RWPE1 (cell line): ENCODE measurements at regions not wholly inside any gene's neighbourhood (a gene's known extent, or its start where the extent isn't known, plus 50 kb on each side); places are given as distances from the start of the nearest gene placed in this dataset.
A peak's percentile ranks its signal among the peaks of the same experiment; 100 is the strongest.

Source experiments
- CTCF ChIA-PET: fragments of 350-600 bp; sonication (Branson Sonifier 250); formaldehyde crosslinking; extraction: SDS; loops from one replicate; lab custom pipeline; 2021; lab: Yijun Ruan, JAX
- POLR2A ChIA-PET: fragments of 400-600 bp; formaldehyde crosslinking; extraction: SDS; loops from one replicate; lab custom pipeline; 2020; ENCODE audit warnings: antibody characterized with exemption; ENCODE audit not compliant: low non-redundant PET; lab: Yijun Ruan, JAX
- DNase-seq: peaks from one replicate; pipeline ENCODE4 v3.0.0; 2012; ENCODE audit warnings: low spot score
- H3K27ac ChIP-seq: fragments of 450-650 bp; 2 replicates; pipeline ENCODE4 v1.5.1; 2017
- TF ChIP-seq, protein P1 (sequence below): fragments of 450-650 bp; conservative IDR thresholded peaks from 2 replicates; pipeline ENCODE4 v1.5.1; 2017; ENCODE audit warnings: low read depth, mild to moderate bottlenecking

DNA sequence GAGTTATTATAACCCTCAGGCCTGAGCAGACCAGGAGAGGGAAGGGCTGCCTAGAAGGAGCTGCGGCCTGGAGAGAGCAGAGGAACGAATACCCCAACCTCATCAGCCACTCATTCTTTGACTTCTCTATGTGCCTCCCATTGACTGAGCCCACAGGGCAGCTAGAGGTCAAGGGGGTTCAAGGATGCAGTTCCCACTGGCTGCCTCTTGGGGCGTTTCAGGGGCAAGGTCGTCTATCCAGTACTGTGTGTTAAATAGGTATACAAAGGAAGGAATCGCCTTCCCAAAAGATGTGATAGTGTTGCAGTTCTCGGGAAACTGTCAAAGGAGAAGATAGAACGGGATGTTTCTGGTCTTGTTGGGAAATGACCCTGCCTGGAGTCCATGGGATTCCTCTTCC, 250.6 kb downstream of the PRDM2 start:
- no peak overlapping the region for H3K27ac ChIP-seq
- no peak for DNase-seq
- TF ChIP-seq, protein P1, sequence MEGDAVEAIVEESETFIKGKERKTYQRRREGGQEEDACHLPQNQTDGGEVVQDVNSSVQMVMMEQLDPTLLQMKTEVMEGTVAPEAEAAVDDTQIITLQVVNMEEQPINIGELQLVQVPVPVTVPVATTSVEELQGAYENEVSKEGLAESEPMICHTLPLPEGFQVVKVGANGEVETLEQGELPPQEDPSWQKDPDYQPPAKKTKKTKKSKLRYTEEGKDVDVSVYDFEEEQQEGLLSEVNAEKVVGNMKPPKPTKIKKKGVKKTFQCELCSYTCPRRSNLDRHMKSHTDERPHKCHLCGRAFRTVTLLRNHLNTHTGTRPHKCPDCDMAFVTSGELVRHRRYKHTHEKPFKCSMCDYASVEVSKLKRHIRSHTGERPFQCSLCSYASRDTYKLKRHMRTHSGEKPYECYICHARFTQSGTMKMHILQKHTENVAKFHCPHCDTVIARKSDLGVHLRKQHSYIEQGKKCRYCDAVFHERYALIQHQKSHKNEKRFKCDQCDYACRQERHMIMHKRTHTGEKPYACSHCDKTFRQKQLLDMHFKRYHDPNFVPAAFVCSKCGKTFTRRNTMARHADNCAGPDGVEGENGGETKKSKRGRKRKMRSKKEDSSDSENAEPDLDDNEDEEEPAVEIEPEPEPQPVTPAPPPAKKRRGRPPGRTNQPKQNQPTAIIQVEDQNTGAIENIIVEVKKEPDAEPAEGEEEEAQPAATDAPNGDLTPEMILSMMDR, result no peak
- CTCF ChIA-PET, result no interaction called here
- POLR2A ChIA-PET, result no interaction called here

DNA sequence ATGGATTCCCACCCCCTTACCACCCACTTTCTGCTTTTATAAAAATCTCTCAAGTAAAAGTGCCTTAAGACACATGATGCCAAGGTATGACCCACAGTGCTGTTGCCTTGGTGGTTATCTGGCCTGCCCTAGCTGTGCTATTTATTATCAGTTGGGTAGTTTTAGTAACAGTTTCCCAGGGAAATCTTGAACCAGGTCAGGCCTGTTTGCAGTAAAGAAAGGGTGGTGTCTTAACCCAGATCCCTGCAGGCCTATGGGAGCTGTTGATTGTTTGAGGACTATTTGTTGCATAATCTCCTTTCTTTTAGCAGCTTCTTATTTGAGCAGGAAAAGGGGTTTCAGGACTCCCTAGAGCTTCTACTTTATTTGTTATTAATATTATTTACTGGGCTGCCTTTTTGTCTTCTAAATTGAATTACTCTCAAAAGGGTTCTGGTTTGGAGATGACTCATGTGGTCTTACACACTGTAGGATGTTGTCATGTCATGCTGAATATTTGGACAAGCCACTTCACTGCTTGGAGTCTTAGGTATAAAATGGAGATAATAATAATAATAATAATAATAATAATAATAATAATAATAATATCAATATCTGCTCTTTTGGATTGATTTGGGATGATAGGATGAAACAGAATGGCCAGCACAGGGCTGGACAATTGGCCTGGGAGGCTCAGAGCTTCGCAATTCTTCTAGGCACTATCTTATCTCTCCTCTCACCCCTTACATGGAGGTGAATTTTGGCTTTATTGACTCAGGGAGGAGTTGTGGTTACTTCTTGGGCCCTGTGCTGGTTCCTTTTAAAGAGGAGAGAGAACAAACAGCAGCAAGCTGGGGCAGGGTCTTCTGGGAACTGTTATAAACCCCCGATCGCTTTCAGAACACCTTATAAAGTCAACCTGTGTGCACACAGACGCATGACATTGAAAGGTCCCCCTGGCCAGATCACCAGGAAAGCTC, 252.1 kb downstream of the PRDM2 start:
- TF ChIP-seq, protein P1, result no peak
- POLR2A ChIA-PET, result no interaction called here
- H3K27ac ChIP-seq, result no peak overlapping the region
- DNase-seq, result no peak
- CTCF ChIA-PET, result interaction anchor here (0.5 to 0.6 kb wide), 2 partner anchors 48 to 440 kb away, joined by 3 read pairs; no protein-coding TSS in a partner anchor

DNA sequence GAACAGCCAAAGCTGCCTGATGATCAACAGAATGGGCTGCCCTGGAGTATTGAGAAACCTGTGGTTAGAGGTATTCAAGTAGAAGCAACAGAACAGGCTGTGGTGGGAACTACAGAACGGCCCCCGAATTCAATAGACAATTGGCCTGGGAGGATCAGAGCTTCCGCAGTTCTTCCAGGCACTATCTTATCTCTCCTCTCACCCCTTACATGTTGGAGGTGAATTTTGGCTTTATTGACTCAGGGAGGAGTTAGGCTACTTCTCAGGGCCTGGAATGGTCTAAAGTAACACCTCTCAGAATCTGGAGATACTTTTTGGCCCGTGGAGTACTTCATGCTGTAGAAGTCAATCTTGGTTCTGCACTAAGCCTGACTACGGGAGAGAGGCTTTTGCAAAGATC, 253.0 kb downstream of the PRDM2 start:
- ChIA-PET POLR2A (no interaction called here), CTCF (interaction anchor here (0.7 kb wide), 1 partner anchor 43 kb away, joined by 3 read pairs; no protein-coding TSS in a partner anchor)
- TF ChIP-seq, protein P1, result no peak
- DNase-seq, result no peak
- H3K27ac ChIP-seq, result no peak overlapping the region

DNA sequence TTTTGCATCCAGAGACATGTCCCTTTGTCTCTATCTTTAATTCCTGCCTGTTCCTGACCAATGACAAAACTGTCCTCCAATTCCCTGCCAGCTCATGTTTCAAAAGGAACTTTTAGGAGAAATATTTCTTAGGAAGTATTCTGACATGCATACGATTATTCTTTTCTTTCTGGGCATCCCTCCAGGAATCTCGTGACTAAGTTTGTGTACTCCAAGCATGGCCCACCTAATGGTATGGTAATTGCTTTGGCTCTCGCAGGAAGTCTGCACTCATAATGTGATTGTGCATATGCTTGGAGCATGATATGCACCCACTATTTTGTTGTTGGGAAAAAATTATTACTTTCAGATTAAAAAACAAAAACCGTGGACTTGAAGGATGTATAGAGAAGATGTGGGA, 256.4 kb downstream of the PRDM2 start:
- H3K27ac ChIP-seq, result no peak overlapping the region
- CTCF ChIA-PET, result no interaction called here
- POLR2A ChIA-PET, result no interaction called here
- peak; percentile 19 for DNase-seq
- TF ChIP-seq, protein P1, result no peak

DNA sequence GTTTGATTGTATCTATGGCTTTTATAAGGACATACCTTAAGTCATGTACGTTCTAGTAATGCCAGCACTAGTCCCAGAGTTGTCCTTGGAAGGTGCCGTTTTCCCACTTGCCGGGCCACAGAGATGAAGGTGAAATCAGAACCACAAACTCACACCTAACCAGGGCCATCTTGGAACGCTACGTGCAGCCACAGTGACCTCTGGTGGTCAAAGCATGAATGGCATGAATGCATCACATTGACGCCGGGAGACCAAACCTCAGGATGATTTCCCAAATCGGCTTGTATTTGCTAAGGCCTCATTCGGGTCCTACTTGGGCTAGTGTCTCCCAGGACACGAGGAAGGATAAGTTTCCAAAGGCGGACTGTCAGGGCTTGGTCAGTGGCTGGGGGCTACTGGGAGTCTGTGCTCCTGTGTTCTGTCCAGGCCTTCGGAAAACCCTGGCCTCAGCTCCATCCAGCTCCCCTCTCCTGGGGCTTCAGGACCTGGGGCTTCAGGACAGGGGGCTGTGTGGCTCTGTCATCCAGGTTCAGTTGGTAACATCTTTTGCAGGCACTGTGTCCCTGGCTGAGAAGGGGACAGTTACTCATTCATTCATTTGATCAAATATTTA, 260.5 kb downstream of the PRDM2 start:
- POLR2A ChIA-PET, result no interaction called here
- CTCF ChIA-PET, result interaction anchor here (0.6 to 0.8 kb wide), 5 partner anchors 19 to 1086 kb away, joined by 3 to 5 read pairs (median 4); no protein-coding TSS in a partner anchor
- DNase-seq, result peak; percentile 75
- no peak overlapping the region for H3K27ac ChIP-seq
- TF ChIP-seq, protein P1, result peak; percentile 92

DNA sequence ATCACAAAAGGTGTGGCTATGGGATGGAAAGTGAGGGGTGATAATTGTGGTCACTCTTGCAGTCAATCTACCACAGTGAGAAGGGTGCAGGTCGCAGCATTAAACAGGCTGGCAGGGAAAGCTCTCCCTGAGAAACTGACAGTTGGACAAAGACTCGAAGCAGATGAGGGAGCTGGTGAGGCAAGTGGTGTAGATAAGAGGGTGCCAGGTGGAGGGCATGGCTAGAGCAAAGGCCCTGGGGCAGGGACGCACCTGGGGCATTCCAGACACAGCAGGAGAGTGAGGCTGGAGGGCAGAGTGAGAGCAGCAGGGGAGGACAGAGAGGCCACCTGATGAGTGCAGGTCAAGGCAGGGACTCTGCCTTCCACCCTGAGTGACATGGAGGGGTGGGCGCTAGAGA, 264.8 kb downstream of the PRDM2 start:
- TF ChIP-seq, protein P1, result no peak
- ChIA-PET POLR2A (no interaction called here), CTCF (interaction anchor here (1.3 kb wide), 1 partner anchor 12 kb away, joined by 3 read pairs; no protein-coding TSS in a partner anchor)
- no peak overlapping the region for H3K27ac ChIP-seq
- DNase-seq, result no peak
